NCI-H345 treated with DMSO at 0.1 percent for 48 hours (cell line): ENCODE measurements at regions not wholly inside any gene's neighbourhood (a gene's known extent, or its start where the extent isn't known, plus 50 kb on each side); places are given as distances from the start of the nearest gene placed in this dataset.
A peak's percentile ranks its signal among the peaks of the same experiment; 100 is the strongest.

Experiments used
- DNase-seq: peaks from one replicate; lab custom pipeline; 2025; ENCODE audit not compliant: unreplicated experiment; lab: John Stamatoyannopoulos, UW

GRCh38 chr6:22878706-22879105, 309.3 kb downstream of the HDGFL1 start:
- no peak for DNase-seq

- DNase-seq: no peak
Observed at GRCh38 chr6:22880686-22881433, 311.5 kb downstream of the HDGFL1 start.

- DNase-seq: no peak
Observed at GRCh38 chr6:22882581-22882980, 313.2 kb downstream of the HDGFL1 start.

- DNase-seq: no peak
Observed at GRCh38 chr6:22883061-22883717, 313.8 kb downstream of the HDGFL1 start.

- no peak for DNase-seq
Observed at GRCh38 chr6:22884456-22884855, 315.1 kb downstream of the HDGFL1 start.

GRCh38 chr6:22886650-22887581, 317.6 kb downstream of the HDGFL1 start:
- DNase-seq: peak; percentile 90

- peak; percentile 17 for DNase-seq
Observed at GRCh38 chr6:22888163-22888752, 318.9 kb downstream of the HDGFL1 start.

GRCh38 chr6:22891934-22892333, 322.6 kb downstream of the HDGFL1 start:
- DNase-seq: no peak

GRCh38 chr6:22892452-22892851, 323.1 kb downstream of the HDGFL1 start:
- DNase-seq: no peak

GRCh38 chr6:22896696-22897095, 327.3 kb downstream of the HDGFL1 start:
- no peak for DNase-seq

GRCh38 chr6:22899426-22899825, 330.1 kb downstream of the HDGFL1 start:
- no peak for DNase-seq

- DNase-seq: no peak
Observed at GRCh38 chr6:22903826-22904225, 334.5 kb downstream of the HDGFL1 start.

- DNase-seq: peak; percentile 31
Observed at GRCh38 chr6:22904431-22904830, 335.1 kb downstream of the HDGFL1 start.

- DNase-seq: no peak
Observed at GRCh38 chr6:22906091-22906549, 336.8 kb downstream of the HDGFL1 start.

- no peak for DNase-seq
Observed at GRCh38 chr6:22907085-22907484, 337.7 kb downstream of the HDGFL1 start.

GRCh38 chr6:22910370-22910769, 341.0 kb downstream of the HDGFL1 start:
- DNase-seq: no peak

- no peak for DNase-seq
Observed at GRCh38 chr6:22913612-22914011, 344.2 kb downstream of the HDGFL1 start.

GRCh38 chr6:22917344-22917743, 348.0 kb downstream of the HDGFL1 start:
- DNase-seq: no peak

- no peak for DNase-seq
Observed at GRCh38 chr6:22921828-22922227, 352.5 kb downstream of the HDGFL1 start.

- DNase-seq: no peak
Observed at GRCh38 chr6:22925304-22925835, 356.0 kb downstream of the HDGFL1 start.
